ENCODE measurements at regions not wholly inside any gene's neighbourhood (a gene's known extent, or its start where the extent isn't known, plus 50 kb on each side); places are given as distances from the start of the nearest gene placed in this dataset.

DNA sequence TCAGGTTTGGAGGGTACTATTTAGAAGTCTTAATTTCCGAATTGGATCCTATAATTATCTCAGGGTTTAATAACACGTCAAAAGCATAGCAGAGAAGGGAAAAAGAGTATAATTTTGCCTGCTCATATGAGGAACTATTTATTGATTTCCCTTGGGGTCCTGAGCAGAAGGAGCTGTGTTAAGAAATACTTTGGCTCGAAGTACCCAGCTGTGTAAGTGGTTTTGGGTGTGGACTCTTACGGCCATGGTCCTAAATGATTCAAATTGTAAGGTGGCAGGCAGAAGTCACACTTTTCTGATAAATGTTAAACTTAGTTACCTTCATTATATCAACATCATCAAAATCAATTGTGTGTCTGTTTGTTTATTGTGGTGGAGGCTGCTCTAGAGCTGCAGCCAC is 190.4 kb downstream of the MTRR start:
- H3K4me3 Mint-ChIP-seq: no peak overlapping the region
- H3K27me3 Mint-ChIP-seq (ENCODE audit: insufficient read depth): peaks cover 3% of the 10 kb centered on the region; the same call in 1 of the 2 replicates
- H3K27ac Mint-ChIP-seq: no peak overlapping the region
- peaks cover 6% of the 10 kb centered on the region; the same call in 1 of the 2 replicates for H3K4me1 Mint-ChIP-seq (ENCODE audit: low read depth)
- no peaks in the 10 kb centered on the region for H3K36me3 Mint-ChIP-seq (ENCODE audit: low read depth)
- no peak for TF ChIP-seq CTCF (IDR thresholded peaks at IDR 0.05)
- H3K9me3 Mint-ChIP-seq: peaks cover 11% of the 10 kb centered on the region; the same call in 1 of the 2 replicates
- DNase-seq: no peak

- no peak for DNase-seq
- Mint-ChIP-seq H3K9me3 (peaks cover 11% of the 10 kb centered on the region; the same call in 1 of the 2 replicates), H3K4me1 (ENCODE audit: low read depth) (peaks cover 6% of the 10 kb centered on the region; the same call in 1 of the 2 replicates), H3K36me3 (ENCODE audit: low read depth) (no peaks in the 10 kb centered on the region), H3K4me3 (no peak overlapping the region), H3K27ac (no peak overlapping the region), H3K27me3 (ENCODE audit: insufficient read depth) (peaks cover 3% of the 10 kb centered on the region; the same call in 1 of the 2 replicates)
- TF ChIP-seq CTCF (IDR thresholded peaks at IDR 0.05): no peak
Observed at GRCh38 chr5:8060235-8060952, 191.4 kb downstream of the MTRR start.

DNA sequence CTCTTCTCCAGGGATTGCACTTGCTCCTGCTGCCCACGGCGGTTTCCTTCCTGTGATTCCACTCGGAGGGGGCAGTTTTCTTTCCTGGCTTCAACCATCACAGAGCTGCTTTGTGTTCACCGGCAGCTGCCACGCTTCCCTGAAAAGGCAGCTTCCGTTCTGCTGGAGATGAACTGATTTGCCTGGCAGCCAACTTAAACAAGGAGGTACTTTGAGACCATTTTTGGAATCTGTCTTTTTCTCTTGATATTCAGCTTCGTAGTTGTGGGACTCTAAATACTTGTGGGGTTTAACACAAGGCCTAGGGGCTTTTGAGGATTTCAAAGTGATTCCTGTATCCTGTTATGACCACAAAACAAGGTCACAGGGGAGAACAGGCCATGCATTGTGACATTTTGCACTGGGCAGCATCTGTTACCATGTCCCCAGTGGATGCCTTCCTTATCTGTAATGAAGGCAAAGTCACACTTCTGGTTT is 192.0 kb downstream of the MTRR start:
- Mint-ChIP-seq H3K4me1 (ENCODE audit: low read depth) (peaks cover 6% of the 10 kb centered on the region; the same call in 1 of the 2 replicates), H3K36me3 (ENCODE audit: low read depth) (no peaks in the 10 kb centered on the region), H3K9me3 (peaks cover 11% of the 10 kb centered on the region; the same call in 1 of the 2 replicates), H3K27ac (no peak overlapping the region), H3K4me3 (no peak overlapping the region), H3K27me3 (ENCODE audit: insufficient read depth) (peaks cover 3% of the 10 kb centered on the region; the same call in 1 of the 2 replicates)
- no peak for DNase-seq
- no peak for TF ChIP-seq CTCF (IDR thresholded peaks at IDR 0.05)

DNA sequence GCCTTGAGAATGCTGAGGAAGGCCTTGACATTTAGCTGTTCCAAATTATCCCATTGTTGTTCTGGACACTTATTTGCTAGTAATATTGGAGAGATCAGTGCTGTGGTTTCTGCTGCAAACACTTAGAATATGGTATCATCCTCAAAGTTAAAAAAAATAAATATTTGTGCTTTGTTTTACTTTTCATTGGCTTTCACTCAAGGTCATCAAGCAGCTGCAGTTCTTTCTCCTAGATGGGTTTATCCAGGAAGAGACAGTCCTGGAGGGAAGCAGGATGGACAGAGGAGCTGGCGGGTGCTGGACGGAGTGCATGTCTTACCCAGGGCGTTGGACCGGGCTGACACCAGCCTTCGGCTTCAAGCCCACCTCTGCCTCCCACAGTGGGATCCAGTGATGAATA is 193.6 kb downstream of the MTRR start:
- H3K36me3 Mint-ChIP-seq (ENCODE audit: low read depth): no peaks in the 10 kb centered on the region
- no peak for DNase-seq
- peaks cover 5% of the 10 kb centered on the region; the same call in 1 of the 2 replicates for H3K4me1 Mint-ChIP-seq (ENCODE audit: low read depth)
- no peak overlapping the region for H3K4me3 Mint-ChIP-seq
- peaks cover 11% of the 10 kb centered on the region; the same call in 1 of the 2 replicates for H3K9me3 Mint-ChIP-seq
- TF ChIP-seq CTCF (IDR thresholded peaks at IDR 0.05): no peak
- no peak overlapping the region for H3K27ac Mint-ChIP-seq
- H3K27me3 Mint-ChIP-seq (ENCODE audit: insufficient read depth): peaks cover 3% of the 10 kb centered on the region; the same call in 1 of the 2 replicates

GRCh38 chr5:8068078-8068477 is 199.1 kb downstream of the MTRR start:
- Mint-ChIP-seq H3K27me3 (ENCODE audit: insufficient read depth) (no peaks in the 10 kb centered on the region; the same call in 1 of the 2 replicates), H3K27ac (no peak overlapping the region), H3K36me3 (ENCODE audit: low read depth) (no peaks in the 10 kb centered on the region), H3K4me3 (no peak overlapping the region), H3K4me1 (ENCODE audit: low read depth) (no peaks in the 10 kb centered on the region), H3K9me3 (peaks cover 9% of the 10 kb centered on the region)
- DNase-seq: no peak
- TF ChIP-seq CTCF (IDR thresholded peaks at IDR 0.05): no peak
